ENCODE measurements at regions not wholly inside any gene's neighbourhood (a gene's known extent, or its start where the extent isn't known, plus 50 kb on each side); places are given as distances from the start of the nearest gene placed in this dataset.

DNA sequence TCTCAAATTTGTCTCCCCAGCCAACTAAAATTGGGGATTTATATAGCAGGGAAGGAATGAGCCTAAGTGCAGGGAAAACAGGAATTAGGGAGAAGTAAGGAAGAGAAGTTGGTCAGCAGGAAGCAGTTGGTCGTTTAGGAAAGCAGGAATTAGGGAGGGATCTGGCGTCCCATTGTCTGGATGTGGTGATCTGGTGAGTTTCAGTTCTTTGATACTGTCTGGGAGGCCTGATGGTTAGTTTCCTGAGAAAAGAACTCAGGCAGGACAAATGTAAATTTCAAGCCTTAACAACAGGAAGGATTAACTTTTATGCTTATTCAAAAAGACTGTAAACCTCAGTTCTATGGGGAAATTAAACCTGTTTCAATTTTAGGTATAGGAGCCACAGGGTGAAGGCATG is 116.2 kb upstream of the PRL start:
- Histone ChIP-seq H3K79me2 (ENCODE audit: insufficient read depth) (no peaks in the 10 kb centered on the region), H3K4me1 (ENCODE audit: insufficient read depth) (no peaks in the 10 kb centered on the region), H2AFZ (no peak overlapping the region), H3K4me2 (ENCODE audit: unreplicated experiment) (no peak overlapping the region), H4K20me1 (ENCODE audit: insufficient read depth) (no peaks in the 10 kb centered on the region), H3K9ac (no peak overlapping the region), H3K27me3 (replicated peaks; ENCODE audit: insufficient read depth) (no peaks in the 10 kb centered on the region), H3K4me3 (no peak overlapping the region), H3F3A (ENCODE audit: insufficient read depth) (no peaks in the 10 kb centered on the region), H3K9me2 (ENCODE audit: insufficient read depth) (0 out of 2 replicates have a peak, but pooled peaks cover 5% of the 10 kb centered on the region), H3K27ac (no peak overlapping the region), H3K36me3 (ENCODE audit: low read depth) (no peaks in the 10 kb centered on the region), H3K9me3 (ENCODE audit: low read depth) (no peaks in the 10 kb centered on the region)
- 36 to 50% methylated on average over 2 of the region's 2 CpGs for WGBS, 2 experiments (ENCODE audit: low coverage in 1 of 2, low lambda C conversion rate in 2 of 2, missing lambda C conversion rate in 2 of 2)
- TF ChIP-seq EZH2 (IDR thresholded peaks at IDR 0.05; ENCODE audit: insufficient read depth, poor library complexity, severe bottlenecking) (no peak), EZH2phosphoT487 (IDR thresholded peaks at IDR 0.05; ENCODE audit: insufficient read depth, low read depth) (no peak)
- in situ Hi-C loops (cut with MboI): no loop called here
- DNase-seq: no peak

GRCh38 chr6:22413681-22414311 is 117.0 kb upstream of the PRL start:
- no peaks in the 10 kb centered on the region for H3K4me1 ChIP-seq (ENCODE audit: insufficient read depth)
- TF ChIP-seq EZH2phosphoT487 (IDR thresholded peaks at IDR 0.05; ENCODE audit: insufficient read depth, low read depth) (no peak), EZH2 (IDR thresholded peaks at IDR 0.05; ENCODE audit: insufficient read depth, poor library complexity, severe bottlenecking) (no peak)
- H3K4me3 ChIP-seq: no peak overlapping the region
- peaks cover 4% of the 10 kb centered on the region for H3K9me3 ChIP-seq (ENCODE audit: low read depth)
- no peaks in the 10 kb centered on the region for H3K79me2 ChIP-seq (ENCODE audit: insufficient read depth)
- peak overlapping the region; percentile 27; the same call in 1 of the 2 replicates for H2AFZ ChIP-seq
- peak; percentile 32 for DNase-seq
- H3K27ac ChIP-seq: no peak overlapping the region
- H4K20me1 ChIP-seq (ENCODE audit: insufficient read depth): no peaks in the 10 kb centered on the region
- no peaks in the 10 kb centered on the region for H3K9me2 ChIP-seq (ENCODE audit: insufficient read depth)
- H3K27me3 ChIP-seq (replicated peaks; ENCODE audit: insufficient read depth): no peaks in the 10 kb centered on the region
- in situ Hi-C loops (cut with MboI): no loop called here
- H3F3A ChIP-seq (ENCODE audit: insufficient read depth): no peaks in the 10 kb centered on the region
- 21% methylated on average over 6 of the region's 6 CpGs for WGBS, 2 experiments (ENCODE audit: low coverage in 1 of 2, low lambda C conversion rate in 2 of 2, missing lambda C conversion rate in 2 of 2)
- H3K36me3 ChIP-seq (ENCODE audit: low read depth): no peaks in the 10 kb centered on the region
- H3K9ac ChIP-seq: no peak overlapping the region
- peak overlapping the region; percentile 12 for H3K4me2 ChIP-seq (ENCODE audit: unreplicated experiment)

GRCh38 chr6:22418714-22419113 is 121.9 kb upstream of the PRL start:
- H2AFZ ChIP-seq: no peak overlapping the region
- WGBS, 2 experiments (ENCODE audit: low coverage in 1 of 2, low lambda C conversion rate in 2 of 2, missing lambda C conversion rate in 2 of 2): 61 to 78% methylated on average over 1 of the region's 1 CpG
- H3K4me3 ChIP-seq: no peak overlapping the region
- peaks cover 4% of the 10 kb centered on the region for H3K9me3 ChIP-seq (ENCODE audit: low read depth)
- no peaks in the 10 kb centered on the region for H3K79me2 ChIP-seq (ENCODE audit: insufficient read depth)
- no peaks in the 10 kb centered on the region for H4K20me1 ChIP-seq (ENCODE audit: insufficient read depth)
- no peak overlapping the region for H3K27ac ChIP-seq
- no peak overlapping the region for H3K9ac ChIP-seq
- DNase-seq: no peak
- no peaks in the 10 kb centered on the region for H3K27me3 ChIP-seq (replicated peaks; ENCODE audit: insufficient read depth)
- no peak overlapping the region for H3K4me2 ChIP-seq (ENCODE audit: unreplicated experiment)
- no peaks in the 10 kb centered on the region for H3F3A ChIP-seq (ENCODE audit: insufficient read depth)
- H3K36me3 ChIP-seq (ENCODE audit: low read depth): no peaks in the 10 kb centered on the region
- no peaks in the 10 kb centered on the region for H3K9me2 ChIP-seq (ENCODE audit: insufficient read depth)
- no peak for TF ChIP-seq EZH2phosphoT487 (IDR thresholded peaks at IDR 0.05; ENCODE audit: insufficient read depth, low read depth)
- TF ChIP-seq EZH2 (IDR thresholded peaks at IDR 0.05; ENCODE audit: insufficient read depth, poor library complexity, severe bottlenecking): no peak
- in situ Hi-C loops (cut with MboI): no loop called here
- H3K4me1 ChIP-seq (ENCODE audit: insufficient read depth): no peaks in the 10 kb centered on the region

- H4K20me1 ChIP-seq (ENCODE audit: insufficient read depth): no peaks in the 10 kb centered on the region
- H3K27me3 ChIP-seq (replicated peaks; ENCODE audit: insufficient read depth): no peaks in the 10 kb centered on the region
- no peaks in the 10 kb centered on the region for H3K9me2 ChIP-seq (ENCODE audit: insufficient read depth)
- in situ Hi-C loops (cut with MboI): no loop called here
- no peaks in the 10 kb centered on the region for H3F3A ChIP-seq (ENCODE audit: insufficient read depth)
- no peaks in the 10 kb centered on the region for H3K79me2 ChIP-seq (ENCODE audit: insufficient read depth)
- H3K9me3 ChIP-seq (ENCODE audit: low read depth): peaks cover 4% of the 10 kb centered on the region
- no peak for TF ChIP-seq EZH2 (IDR thresholded peaks at IDR 0.05; ENCODE audit: insufficient read depth, poor library complexity, severe bottlenecking)
- TF ChIP-seq EZH2phosphoT487 (IDR thresholded peaks at IDR 0.05; ENCODE audit: insufficient read depth, low read depth): no peak
- H3K36me3 ChIP-seq (ENCODE audit: low read depth): no peaks in the 10 kb centered on the region
- H3K4me3 ChIP-seq: no peak overlapping the region
- no peak overlapping the region for H3K27ac ChIP-seq
- no peak overlapping the region for H3K9ac ChIP-seq
- H3K4me2 ChIP-seq (ENCODE audit: unreplicated experiment): no peak overlapping the region
- no peak overlapping the region for H2AFZ ChIP-seq
- DNase-seq: peak; percentile 32
- 42 to 49% methylated on average over 2 of the region's 2 CpGs for WGBS, 2 experiments (ENCODE audit: low coverage in 1 of 2, low lambda C conversion rate in 2 of 2, missing lambda C conversion rate in 2 of 2)
- H3K4me1 ChIP-seq (ENCODE audit: insufficient read depth): no peaks in the 10 kb centered on the region
These were observed 124.4 kb upstream of the PRL start for GRCh38 chr6:22421198-22421597.

Measured in GM23248 (cell line).